DMS79 treated with DMSO at 0.1 percent for 48 hours (cell line): ENCODE measurements at regions not wholly inside any gene's neighbourhood (a gene's known extent, or its start where the extent isn't known, plus 50 kb on each side); places are given as distances from the start of the nearest gene placed in this dataset.
"Not testable (repeated sequence)": the region's sequence is repeated elsewhere in the genome, so short reads cannot be mapped to it uniquely, and the experiment has no call there.

Source experiments
- DNase-seq: peaks from one replicate; lab custom pipeline; 2025; lab: John Stamatoyannopoulos, UW

GRCh38 chr1:145553795-145554194, 54.0 kb upstream of the GPR89A start:
- not testable (repeated sequence) for DNase-seq

DNA sequence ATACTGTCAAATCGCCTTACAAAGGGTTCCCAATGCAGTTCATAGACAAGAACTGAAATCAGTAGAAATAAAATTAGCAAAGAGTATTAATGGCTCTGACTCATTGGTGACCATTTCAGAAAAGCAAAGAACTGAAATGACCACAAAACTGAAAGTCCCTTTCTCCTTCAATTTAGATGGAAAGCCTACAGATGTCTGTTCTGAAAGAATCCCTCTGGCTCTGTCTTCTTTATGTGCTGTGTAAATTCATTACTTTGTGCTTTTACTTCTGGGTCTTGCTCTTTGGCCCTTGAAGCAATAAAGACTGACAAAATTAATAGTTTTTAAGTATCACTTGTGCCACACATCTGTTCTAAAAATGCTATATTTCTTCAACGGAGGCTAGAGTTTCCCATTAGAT, 62.7 kb upstream of the GPR89A start:
- DNase-seq, result no peak

DNA sequence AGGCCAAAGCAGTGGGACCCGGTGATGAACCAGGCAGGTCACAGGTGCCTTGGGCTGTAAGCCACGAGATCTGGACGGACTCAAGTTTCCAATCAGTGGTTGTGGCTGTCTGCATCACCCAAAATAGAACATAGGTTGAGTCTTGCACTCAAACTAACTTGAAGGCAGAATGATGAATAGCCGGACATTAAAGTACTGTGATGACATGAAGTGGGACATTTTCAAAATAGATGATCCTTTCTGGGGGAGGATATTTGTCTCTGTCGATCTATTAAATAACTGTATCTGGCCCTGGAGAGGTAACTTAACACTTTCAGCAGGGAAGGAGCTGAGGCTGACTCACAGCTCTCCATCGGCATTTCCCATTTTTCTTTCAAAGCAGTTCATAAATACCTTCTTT, 66.1 kb upstream of the GPR89A start:
- not testable (repeated sequence) for DNase-seq

DNA sequence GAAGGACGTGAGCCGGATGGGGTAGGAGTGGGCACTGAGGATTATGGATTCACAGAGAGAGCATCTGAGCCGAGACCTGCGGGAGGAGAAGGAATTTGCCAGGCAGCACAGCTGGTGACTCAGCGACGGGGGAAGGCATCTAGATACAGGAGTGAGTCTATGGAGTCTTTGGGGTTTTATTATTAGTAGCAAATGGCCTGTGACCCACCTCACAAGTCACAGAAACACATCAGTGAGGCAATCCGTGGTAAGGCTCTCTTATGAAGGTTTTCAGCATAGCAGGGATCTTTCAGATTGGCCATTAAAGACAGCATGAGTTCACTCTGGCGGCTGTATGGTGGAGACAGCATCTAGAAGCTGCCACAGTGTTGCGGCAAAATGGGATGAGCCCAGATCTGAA, 66.5 kb upstream of the GPR89A start:
- DNase-seq, result not testable (repeated sequence)

DNA sequence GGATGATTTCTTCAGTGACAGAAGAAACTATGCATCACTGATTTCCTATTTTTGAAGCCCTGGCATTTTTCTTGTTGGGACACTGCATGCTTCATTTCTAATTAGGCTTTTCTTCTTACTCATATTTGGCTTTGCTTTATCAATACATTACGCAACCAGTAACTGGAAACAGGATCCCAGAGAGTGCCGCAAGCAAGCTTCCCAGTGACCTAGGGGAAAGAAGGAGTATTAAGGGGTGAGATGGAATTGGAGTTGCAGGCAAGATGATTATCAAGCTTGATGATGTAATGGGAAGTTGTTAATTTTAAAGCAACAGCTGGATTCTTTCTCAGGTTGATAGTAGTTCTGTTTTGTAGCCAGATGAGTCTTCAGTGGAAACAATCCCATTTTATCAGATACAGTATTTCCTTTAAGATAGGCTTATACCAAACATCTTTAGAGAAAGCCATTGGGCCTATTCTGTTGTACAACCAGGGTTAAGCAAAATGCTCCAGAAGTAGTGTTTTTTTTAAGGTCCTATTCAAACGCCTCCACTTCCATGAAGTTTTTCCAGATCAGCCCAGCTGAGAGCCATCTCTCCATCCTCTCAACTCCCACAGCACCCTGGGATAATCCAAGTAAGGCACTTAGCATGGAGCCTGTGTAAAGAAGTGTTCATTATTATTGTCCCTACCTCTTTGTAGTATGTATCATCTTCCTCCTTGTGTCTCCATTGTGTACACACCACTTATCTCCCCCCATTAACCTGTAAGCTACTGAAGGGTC, 69.5 kb upstream of the GPR89A start:
- not testable (repeated sequence) for DNase-seq

GRCh38 chr1:145537003-145537402, 70.8 kb upstream of the GPR89A start:
- DNase-seq, result not testable (repeated sequence)

- DNase-seq, result not testable (repeated sequence)
Measured at GRCh38 chr1:145535461-145535860, 72.3 kb upstream of the GPR89A start.

DNA sequence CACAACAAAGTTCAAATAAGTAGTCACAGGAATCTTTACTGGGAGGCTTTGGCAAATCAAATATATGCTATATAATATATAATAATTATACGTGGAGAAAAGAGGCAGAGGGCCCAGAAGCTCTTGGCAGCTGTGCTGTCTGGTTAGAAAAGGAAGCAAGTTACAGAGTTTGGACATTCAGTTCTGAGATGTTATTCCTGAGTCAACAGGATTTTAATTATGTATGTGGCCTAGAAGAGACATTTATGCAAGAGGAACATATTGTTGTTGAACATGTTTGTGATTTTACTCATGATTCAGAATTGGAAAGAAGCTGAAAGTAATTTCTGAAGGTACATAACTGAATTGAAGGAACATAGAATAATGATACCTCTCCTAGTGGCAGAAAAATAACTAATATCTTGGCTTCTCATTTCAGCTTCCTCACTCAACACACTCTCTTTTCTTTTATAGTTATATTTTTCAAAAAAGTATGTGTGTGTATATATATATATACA, 79.7 kb upstream of the GPR89A start:
- DNase-seq, result not testable (repeated sequence)

- DNase-seq, result not testable (repeated sequence)
Measured at GRCh38 chr1:145520159-145520558, 87.6 kb upstream of the GPR89A start.

GRCh38 chr1:145519302-145519701, 88.5 kb upstream of the GPR89A start:
- not testable (repeated sequence) for DNase-seq

GRCh38 chr1:145513017-145513416, 87.6 kb upstream of the NBPF20 start:
- DNase-seq, result peak; percentile 14

GRCh38 chr1:145508053-145508452, 82.7 kb upstream of the NBPF20 start:
- not testable (repeated sequence) for DNase-seq

GRCh38 chr1:145505663-145506647, 80.6 kb upstream of the NBPF20 start:
- not testable (repeated sequence) for DNase-seq

DNA sequence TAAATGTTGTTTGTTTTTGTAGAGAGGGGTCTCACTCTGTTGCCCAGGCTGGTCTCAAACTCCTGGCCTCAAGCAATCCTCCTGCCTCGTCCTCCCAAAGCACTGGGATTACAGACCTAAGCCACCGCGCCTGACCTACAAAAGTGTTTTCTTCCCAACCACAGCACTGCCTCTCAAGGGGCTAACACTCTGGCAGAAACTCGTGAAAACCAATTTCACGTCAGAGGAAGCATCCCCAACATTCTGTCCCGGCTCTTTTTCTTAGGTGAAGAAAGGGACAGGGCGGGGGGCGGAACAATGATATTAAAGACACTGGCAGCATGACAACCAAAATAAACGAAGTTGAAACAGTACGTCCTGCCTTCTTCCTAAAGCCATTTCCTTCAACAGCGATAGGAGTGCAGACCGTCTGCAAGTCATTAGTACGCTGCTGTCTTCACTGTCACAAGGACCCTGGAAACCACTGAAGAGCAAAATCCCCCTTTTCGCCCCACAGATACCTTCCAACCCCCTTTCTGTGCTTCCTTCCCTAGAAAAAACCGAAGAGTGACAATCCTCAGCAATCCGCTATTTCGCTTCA, 79.5 kb upstream of the NBPF20 start:
- DNase-seq, result not testable (repeated sequence)

GRCh38 chr1:145504310-145504709, 78.9 kb upstream of the NBPF20 start:
- not testable (repeated sequence) for DNase-seq

DNA sequence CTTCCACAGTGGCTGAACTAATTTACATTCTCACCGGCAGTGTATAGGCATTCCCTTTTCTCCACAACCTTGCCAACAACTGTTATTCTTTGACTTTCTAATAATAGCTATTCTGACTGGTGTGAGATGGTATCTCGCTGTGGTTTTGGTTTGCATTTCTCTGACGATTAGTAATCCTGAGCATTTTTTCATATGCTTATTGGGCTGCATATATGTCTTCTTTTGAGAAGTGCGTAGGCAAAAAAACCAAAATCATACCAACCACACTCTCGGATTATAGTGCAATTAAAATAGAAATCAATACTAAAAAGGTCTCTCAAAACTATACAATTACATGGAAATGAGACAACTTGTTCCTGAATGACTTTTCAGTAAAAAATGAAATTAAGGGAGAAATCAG, 74.8 kb upstream of the NBPF20 start:
- not testable (repeated sequence) for DNase-seq

DNA sequence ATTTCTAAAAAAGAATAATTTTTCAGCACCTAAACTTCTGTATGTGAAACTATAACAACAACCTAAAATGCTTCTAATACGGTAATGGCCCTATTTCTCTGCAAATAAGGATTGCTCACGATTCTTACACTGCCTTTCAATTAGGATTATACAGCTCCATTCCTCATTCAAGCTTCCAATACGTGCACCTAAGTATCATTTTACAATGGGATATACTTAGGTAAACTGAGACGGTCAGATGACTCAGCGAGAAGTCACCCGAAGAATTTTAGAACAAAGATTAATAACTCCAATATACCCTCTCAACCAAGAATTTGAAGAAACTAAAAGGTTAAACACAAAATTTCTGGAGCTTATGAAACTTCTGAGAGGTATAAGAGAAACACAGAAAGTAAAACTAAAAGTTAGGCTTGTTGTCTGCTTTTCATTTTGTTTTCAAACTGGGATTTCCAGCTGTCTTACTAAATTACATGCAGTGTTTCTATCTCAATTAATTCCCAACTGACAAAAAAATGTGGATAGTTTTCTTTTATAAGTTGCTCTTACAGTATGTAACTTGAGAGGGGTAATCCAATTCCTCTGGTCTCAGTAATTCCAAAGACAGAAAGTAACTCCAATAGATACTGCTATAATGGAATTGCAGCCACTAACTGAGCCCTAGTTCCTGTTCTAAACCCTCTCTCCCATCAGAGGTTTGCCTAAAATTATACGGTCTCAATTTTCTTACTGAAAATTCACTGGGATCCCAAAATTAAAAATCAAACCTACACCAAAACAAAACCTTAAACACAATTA, 69.9 kb upstream of the NBPF20 start:
- DNase-seq, result not testable (repeated sequence)

DNA sequence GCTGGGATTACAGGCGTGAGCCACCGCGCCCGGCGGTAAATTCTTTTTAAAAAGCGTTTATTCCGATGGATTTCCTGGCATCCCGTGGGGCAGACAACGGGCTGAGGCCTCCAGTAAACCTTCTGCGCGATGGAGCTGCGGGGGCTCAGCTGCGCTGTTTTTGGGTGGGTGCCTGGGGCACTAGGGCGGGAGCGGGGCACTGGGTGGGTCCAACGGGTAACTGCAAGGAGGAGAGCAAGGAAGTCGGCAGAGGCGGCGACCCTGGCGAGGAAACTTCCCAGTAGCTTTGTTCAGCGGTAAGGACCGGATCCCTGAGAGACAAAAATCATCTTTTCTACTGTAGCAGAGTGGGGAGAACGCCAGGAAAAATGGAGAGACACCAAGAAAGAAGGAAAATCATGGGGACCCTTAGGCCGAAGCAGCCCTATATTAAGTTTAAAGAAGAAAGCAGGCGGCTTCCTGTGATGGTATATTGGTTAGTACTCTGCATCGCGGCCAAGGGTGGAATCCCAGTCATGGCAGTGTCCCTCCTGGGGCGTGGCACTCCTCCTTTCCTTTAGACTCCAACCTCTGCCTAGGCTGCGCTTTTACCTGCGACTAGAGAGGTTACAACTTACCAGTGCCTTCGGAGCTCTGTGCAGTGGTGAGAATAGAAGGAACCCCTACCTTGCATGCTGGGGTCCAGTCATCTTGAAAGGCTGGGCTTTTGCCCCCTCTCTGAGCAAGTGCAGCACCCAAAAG, 63.0 kb upstream of the NBPF20 start:
- DNase-seq, result not testable (repeated sequence)

- DNase-seq, result not testable (repeated sequence)
Measured at GRCh38 chr1:145487156-145487555, 61.8 kb upstream of the NBPF20 start.

DNA sequence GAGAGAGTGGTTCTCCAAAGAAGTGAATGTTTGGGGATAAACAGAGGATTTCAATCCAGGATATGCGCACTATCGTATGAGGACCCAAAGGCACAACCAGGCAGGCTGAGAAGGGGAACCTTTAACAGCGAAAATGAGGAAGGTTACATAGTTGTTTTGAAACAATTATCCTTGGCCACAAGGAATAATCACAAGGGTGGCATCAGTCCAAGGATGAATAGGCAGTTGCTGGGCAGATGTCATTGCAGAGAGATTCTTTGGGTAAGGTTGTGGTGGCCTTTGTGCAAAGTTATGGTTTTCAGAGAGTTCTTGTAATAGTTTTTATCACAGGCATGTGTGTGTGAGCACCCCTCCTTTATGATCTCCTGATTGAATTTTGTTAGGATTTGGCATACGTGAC, 58.9 kb upstream of the NBPF20 start:
- DNase-seq, result not testable (repeated sequence)
